ENCODE measurements at regions not wholly inside any gene's neighbourhood (a gene's known extent, or its start where the extent isn't known, plus 50 kb on each side); places are given as distances from the start of the nearest gene placed in this dataset.
"Not testable (repeated sequence)": the region's sequence is repeated elsewhere in the genome, so short reads cannot be mapped to it uniquely, and the experiment has no call there.

DNA sequence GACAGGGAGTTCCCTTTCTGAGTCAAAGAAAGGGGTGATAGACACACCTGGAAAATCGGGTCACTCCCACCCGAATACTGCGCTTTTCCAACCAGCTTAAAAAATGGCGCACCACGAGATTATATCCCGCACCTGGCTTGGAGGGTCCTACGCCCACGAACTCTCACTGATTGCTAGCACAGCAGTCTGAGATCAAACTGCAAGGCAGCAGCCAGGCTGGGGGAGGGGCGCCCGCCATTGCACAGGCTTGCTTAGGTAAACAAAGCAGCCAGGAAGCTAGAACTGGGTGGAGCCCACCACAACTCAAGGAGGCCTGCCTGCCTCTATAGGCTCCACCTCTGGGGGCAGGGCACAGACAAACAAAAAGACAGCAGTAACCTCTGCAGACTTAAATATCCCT, 132.3 kb upstream of the ISL1 start:
- TF ChIP-seq, protein P1, sequence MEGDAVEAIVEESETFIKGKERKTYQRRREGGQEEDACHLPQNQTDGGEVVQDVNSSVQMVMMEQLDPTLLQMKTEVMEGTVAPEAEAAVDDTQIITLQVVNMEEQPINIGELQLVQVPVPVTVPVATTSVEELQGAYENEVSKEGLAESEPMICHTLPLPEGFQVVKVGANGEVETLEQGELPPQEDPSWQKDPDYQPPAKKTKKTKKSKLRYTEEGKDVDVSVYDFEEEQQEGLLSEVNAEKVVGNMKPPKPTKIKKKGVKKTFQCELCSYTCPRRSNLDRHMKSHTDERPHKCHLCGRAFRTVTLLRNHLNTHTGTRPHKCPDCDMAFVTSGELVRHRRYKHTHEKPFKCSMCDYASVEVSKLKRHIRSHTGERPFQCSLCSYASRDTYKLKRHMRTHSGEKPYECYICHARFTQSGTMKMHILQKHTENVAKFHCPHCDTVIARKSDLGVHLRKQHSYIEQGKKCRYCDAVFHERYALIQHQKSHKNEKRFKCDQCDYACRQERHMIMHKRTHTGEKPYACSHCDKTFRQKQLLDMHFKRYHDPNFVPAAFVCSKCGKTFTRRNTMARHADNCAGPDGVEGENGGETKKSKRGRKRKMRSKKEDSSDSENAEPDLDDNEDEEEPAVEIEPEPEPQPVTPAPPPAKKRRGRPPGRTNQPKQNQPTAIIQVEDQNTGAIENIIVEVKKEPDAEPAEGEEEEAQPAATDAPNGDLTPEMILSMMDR (conservative IDR thresholded peaks at IDR 0.05; ENCODE audit: low read length), result not testable (repeated sequence)
- TF ChIP-seq EZH2phosphoT487 (IDR thresholded peaks at IDR 0.05; ENCODE audit: borderline replicate concordance), result not testable (repeated sequence)
